ENCODE measurements at regions not wholly inside any gene's neighbourhood (a gene's known extent, or its start where the extent isn't known, plus 50 kb on each side); places are given as distances from the start of the nearest gene placed in this dataset.

DNA sequence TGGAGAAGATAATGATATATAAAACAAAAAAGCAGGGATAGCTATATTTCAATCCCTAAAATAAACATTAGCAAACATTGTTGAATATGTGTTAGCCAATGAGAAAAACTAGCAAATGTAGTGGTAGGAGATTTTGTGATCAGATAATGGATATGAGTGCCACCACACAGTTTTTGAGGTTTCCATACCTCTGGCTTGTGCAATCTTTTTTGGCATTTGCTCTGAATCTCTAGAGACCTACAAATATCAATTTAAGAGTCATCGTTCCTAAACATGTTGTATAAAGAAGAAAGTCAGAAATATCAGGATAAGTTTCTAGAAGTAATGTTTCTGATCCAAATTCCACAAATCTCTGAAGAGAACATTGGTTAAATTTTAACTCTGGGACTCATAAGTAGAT lies 308.7 kb downstream of the PDGFC start:
- no peaks in the 10 kb centered on the region for H3K4me1 ChIP-seq
- H3K27me3 ChIP-seq = no peaks in the 10 kb centered on the region
- TF ChIP-seq, protein P1, sequence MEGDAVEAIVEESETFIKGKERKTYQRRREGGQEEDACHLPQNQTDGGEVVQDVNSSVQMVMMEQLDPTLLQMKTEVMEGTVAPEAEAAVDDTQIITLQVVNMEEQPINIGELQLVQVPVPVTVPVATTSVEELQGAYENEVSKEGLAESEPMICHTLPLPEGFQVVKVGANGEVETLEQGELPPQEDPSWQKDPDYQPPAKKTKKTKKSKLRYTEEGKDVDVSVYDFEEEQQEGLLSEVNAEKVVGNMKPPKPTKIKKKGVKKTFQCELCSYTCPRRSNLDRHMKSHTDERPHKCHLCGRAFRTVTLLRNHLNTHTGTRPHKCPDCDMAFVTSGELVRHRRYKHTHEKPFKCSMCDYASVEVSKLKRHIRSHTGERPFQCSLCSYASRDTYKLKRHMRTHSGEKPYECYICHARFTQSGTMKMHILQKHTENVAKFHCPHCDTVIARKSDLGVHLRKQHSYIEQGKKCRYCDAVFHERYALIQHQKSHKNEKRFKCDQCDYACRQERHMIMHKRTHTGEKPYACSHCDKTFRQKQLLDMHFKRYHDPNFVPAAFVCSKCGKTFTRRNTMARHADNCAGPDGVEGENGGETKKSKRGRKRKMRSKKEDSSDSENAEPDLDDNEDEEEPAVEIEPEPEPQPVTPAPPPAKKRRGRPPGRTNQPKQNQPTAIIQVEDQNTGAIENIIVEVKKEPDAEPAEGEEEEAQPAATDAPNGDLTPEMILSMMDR (IDR thresholded peaks at IDR 0.05) = no peak
- no peak for TF ChIP-seq POLR2A (IDR thresholded peaks at IDR 0.05; ENCODE audit: low read depth)
- 92% methylated on average over 1 of the region's 1 CpG for WGBS
- H3K27ac ChIP-seq (replicated peaks in 1 of 4) = no peak overlapping the region
- intact Hi-C loops (cut with DNase I) = no loop called here
- no peak for DNase-seq (ENCODE audit: extremely low spot score)
- no peaks in the 10 kb centered on the region for H3K36me3 ChIP-seq
- no peak overlapping the region for H3K4me3 ChIP-seq
- no peaks in the 10 kb centered on the region for H3K9me3 ChIP-seq

DNA sequence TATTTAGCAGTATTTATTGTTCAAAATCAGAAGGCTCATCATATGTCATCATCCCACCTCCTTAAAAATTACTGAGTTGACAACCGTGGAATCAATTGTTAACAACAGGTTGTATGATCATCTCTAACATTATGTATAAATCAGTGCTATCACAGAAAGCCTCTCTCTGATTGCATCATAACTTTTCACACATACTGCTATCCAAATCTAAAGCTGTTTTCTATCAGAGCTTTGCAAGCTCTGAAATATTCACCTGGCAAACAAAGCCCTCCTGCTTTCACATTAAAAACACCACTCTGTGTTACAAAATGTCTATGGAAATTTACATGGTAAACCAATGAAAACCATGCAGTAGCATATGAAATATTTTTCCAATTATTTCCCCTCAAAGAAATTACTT lies 310.0 kb downstream of the PDGFC start:
- H3K36me3 ChIP-seq = no peaks in the 10 kb centered on the region
- H3K9me3 ChIP-seq = no peaks in the 10 kb centered on the region
- H3K27ac ChIP-seq (replicated peaks in 1 of 4) = no peak overlapping the region
- no peaks in the 10 kb centered on the region for H3K4me1 ChIP-seq
- H3K27me3 ChIP-seq = no peaks in the 10 kb centered on the region
- TF ChIP-seq, protein P1 (IDR thresholded peaks at IDR 0.05) = no peak
- TF ChIP-seq POLR2A (IDR thresholded peaks at IDR 0.05; ENCODE audit: low read depth) = no peak
- no peak for DNase-seq (ENCODE audit: extremely low spot score)
- intact Hi-C loops (cut with DNase I) = no loop called here
- H3K4me3 ChIP-seq = no peak overlapping the region
- WGBS = 78% methylated on average over 1 of the region's 1 CpG

DNA sequence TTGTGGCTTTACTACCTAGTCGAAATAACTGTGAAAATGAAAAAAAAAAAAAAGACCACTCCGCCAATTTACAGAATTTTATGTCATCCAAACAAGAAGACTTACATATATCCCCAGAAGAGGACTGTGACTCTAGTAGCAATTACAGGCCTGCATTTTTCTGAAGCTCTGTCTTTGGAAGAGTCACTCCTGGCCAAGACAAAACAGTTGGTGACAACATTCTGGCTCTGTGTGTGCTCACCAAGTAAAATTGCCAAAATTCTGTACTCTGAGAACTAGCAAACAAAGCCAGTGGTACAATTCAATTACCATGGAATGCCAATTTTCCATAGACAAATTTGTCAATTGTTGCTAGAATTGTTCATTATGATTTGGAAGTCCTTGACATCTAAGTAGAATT lies 311.1 kb downstream of the PDGFC start:
- H3K4me1 ChIP-seq = no peaks in the 10 kb centered on the region
- TF ChIP-seq POLR2AphosphoS5 (IDR thresholded peaks at IDR 0.05) (no peak), EP300 (IDR thresholded peaks at IDR 0.05) (no peak), POLR2A (IDR thresholded peaks at IDR 0.05; ENCODE audit: low read depth) (no peak)
- TF ChIP-seq, protein P1 (IDR thresholded peaks at IDR 0.05) = no peak
- no peak overlapping the region for H3K4me3 ChIP-seq
- no peaks in the 10 kb centered on the region for H3K27me3 ChIP-seq
- H3K9me3 ChIP-seq = no peaks in the 10 kb centered on the region
- DNase-seq (ENCODE audit: extremely low spot score) = no peak
- H3K27ac ChIP-seq (replicated peaks in 1 of 4) = no peak overlapping the region
- 95% methylated on average over 2 of the region's 2 CpGs for WGBS
- H3K36me3 ChIP-seq = no peaks in the 10 kb centered on the region
- intact Hi-C loops (cut with DNase I) = no loop called here

DNA sequence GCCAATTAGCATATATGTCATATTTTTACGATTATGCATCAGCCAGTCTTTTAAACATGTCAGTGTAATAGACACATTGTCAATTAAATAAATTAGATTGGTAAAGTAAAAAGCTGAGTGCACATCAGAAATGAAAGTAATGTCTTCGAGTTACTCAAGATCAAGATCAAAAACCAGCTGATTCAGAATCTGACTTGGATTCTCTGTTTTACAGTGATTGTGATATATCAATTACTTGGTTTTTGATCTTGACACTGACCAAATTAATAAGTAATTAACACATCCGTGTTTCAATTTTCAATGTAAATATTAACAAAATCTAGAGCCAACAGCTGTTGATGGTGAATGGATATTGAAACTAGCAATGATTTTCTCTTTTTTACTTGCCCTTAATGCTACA lies 311.6 kb downstream of the PDGFC start:
- no peaks in the 10 kb centered on the region for H3K27me3 ChIP-seq

DNA sequence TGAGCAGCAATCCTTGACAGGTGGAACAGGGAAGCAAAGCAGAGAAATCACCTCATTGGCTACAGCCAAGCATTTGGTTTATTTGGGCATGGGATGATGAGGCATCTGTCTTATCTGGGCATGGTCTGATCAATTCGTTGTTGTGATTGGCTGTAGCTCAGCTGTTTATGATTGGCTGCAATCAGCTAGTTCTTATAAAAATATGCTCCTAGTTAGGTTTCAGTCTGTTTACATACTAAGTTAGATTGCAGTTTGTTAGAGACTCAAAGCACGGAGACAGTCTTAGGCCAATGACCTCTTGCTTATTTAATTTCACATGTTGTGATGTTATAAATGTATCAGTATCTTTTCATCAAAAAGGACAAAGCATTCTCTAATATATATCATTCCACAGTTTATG lies 312.0 kb downstream of the PDGFC start:
- intact Hi-C loops (cut with DNase I) = no loop called here
- TF ChIP-seq POLR2A (IDR thresholded peaks at IDR 0.05; ENCODE audit: low read depth) (no peak), POLR2AphosphoS5 (IDR thresholded peaks at IDR 0.05) (no peak), EP300 (IDR thresholded peaks at IDR 0.05) (no peak)
- TF ChIP-seq, protein P1 (IDR thresholded peaks at IDR 0.05) = no peak
- no peaks in the 10 kb centered on the region for H3K9me3 ChIP-seq

More for the DNA sequence above, 311.6 kb downstream of the PDGFC start:
- intact Hi-C loops (cut with DNase I) = no loop called here
- Histone ChIP-seq H3K9me3 (no peaks in the 10 kb centered on the region), H3K4me1 (no peaks in the 10 kb centered on the region), H3K27ac (replicated peaks in 1 of 4) (no peak overlapping the region), H3K4me3 (no peak overlapping the region), H3K36me3 (no peaks in the 10 kb centered on the region)
- TF ChIP-seq EP300 (IDR thresholded peaks at IDR 0.05) = no peak
- 79% methylated on average over 3 of the region's 3 CpGs for WGBS
- DNase-seq (ENCODE audit: extremely low spot score) = no peak

More for the DNA sequence above, 312.0 kb downstream of the PDGFC start:
- Histone ChIP-seq H3K27me3 (no peaks in the 10 kb centered on the region), H3K36me3 (no peaks in the 10 kb centered on the region), H3K4me1 (no peaks in the 10 kb centered on the region), H3K4me3 (no peak overlapping the region), H3K27ac (replicated peaks in 1 of 4) (no peak overlapping the region)
- 69% methylated on average over 2 of the region's 2 CpGs for WGBS
- DNase-seq (ENCODE audit: extremely low spot score) = no peak

Measured in esophagus muscularis mucosa (tissue), 4 donors.